ENCODE measurements at regions not wholly inside any gene's neighbourhood (a gene's known extent, or its start where the extent isn't known, plus 50 kb on each side); places are given as distances from the start of the nearest gene placed in this dataset.

DNA sequence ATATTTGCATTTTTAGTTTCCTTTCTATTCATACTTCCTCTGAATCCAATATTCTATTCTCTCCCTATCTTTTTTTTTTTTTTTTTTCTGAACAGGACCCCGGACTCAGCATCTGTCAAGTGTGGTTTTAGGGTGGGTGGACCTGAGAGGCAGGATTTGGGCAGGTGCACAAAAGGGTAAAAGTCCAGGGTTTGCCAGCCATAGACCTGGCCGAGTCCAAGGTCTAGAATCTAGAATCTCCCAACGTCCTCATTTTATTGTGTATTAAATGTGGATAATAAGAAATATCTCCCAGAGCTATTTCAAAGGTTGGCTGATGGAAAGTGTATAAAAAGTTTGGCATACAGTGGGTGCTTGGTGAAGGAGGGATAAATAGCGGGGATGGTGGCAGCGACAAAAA lies 273.3 kb upstream of the MAF start:
- TF ChIP-seq, protein P1, sequence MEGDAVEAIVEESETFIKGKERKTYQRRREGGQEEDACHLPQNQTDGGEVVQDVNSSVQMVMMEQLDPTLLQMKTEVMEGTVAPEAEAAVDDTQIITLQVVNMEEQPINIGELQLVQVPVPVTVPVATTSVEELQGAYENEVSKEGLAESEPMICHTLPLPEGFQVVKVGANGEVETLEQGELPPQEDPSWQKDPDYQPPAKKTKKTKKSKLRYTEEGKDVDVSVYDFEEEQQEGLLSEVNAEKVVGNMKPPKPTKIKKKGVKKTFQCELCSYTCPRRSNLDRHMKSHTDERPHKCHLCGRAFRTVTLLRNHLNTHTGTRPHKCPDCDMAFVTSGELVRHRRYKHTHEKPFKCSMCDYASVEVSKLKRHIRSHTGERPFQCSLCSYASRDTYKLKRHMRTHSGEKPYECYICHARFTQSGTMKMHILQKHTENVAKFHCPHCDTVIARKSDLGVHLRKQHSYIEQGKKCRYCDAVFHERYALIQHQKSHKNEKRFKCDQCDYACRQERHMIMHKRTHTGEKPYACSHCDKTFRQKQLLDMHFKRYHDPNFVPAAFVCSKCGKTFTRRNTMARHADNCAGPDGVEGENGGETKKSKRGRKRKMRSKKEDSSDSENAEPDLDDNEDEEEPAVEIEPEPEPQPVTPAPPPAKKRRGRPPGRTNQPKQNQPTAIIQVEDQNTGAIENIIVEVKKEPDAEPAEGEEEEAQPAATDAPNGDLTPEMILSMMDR (IDR thresholded peaks at IDR 0.05), result no peak
- TF ChIP-seq POLR2AphosphoS5 (IDR thresholded peaks at IDR 0.05), result no peak
